H9 (cell line): ENCODE measurements at regions not wholly inside any gene's neighbourhood (a gene's known extent, or its start where the extent isn't known, plus 50 kb on each side); places are given as distances from the start of the nearest gene placed in this dataset.

ENCODE experiments used
- DNase-seq: peaks from one replicate; pipeline ENCODE4 v3.0.0-alpha.2; 2017
- H2AFZ ChIP-seq: one replicate; pipeline ENCODE4 v1.6.1; 2013; ENCODE audit warnings: mild to moderate bottlenecking, low read length, control low read depth, moderate library complexity
- H2AK5ac ChIP-seq: 2 replicates; pipeline ENCODE4 v1.6.1; 2013; ENCODE audit warnings: low read length, control low read depth, mixed read lengths; ENCODE audit not compliant: insufficient read length
- H2BK120ac ChIP-seq: one replicate; pipeline ENCODE4 v1.6.1; 2013; ENCODE audit warnings: low read depth, mild to moderate bottlenecking, low read length, control low read depth, inconsistent platforms; ENCODE audit not compliant: poor library complexity, severe bottlenecking
- H2BK12ac ChIP-seq: 2 replicates; pipeline ENCODE4 v1.6.1; 2013; ENCODE audit warnings: low read length, control low read depth, mixed read lengths, low read depth; ENCODE audit not compliant: insufficient read length
- H2BK15ac ChIP-seq: 2 replicates; pipeline ENCODE4 v1.6.1; 2013; ENCODE audit warnings: low read depth, low read length, control low read depth
- H2BK20ac ChIP-seq: one replicate; pipeline ENCODE4 v1.6.1; 2013; ENCODE audit warnings: low read depth, mild to moderate bottlenecking, low read length, control low read depth, inconsistent platforms; ENCODE audit not compliant: poor library complexity, severe bottlenecking
- H2BK5ac ChIP-seq: 2 replicates; pipeline ENCODE4 v1.6.1; 2013; ENCODE audit warnings: low read length, control low read depth, mixed read lengths; ENCODE audit not compliant: insufficient read length
- H3K14ac ChIP-seq: 2 replicates; pipeline ENCODE4 v1.6.1; 2013; ENCODE audit warnings: low read length, control low read depth; ENCODE audit not compliant: insufficient read depth
- H3K18ac ChIP-seq: 2 replicates; pipeline ENCODE4 v1.6.1; 2013; ENCODE audit warnings: low read depth, mild to moderate bottlenecking, mixed read lengths, low read length, control low read depth; ENCODE audit not compliant: insufficient read length
- H3K23ac ChIP-seq: 2 replicates; pipeline ENCODE4 v1.6.1; 2013; ENCODE audit warnings: low read length, control low read depth, mixed read lengths, low read depth; ENCODE audit not compliant: insufficient read length
- H3K23me2 ChIP-seq: 2 replicates; pipeline ENCODE4 v1.6.1; 2013; ENCODE audit warnings: low read depth, mild to moderate bottlenecking, mixed read lengths, low read length, control low read depth; ENCODE audit not compliant: insufficient read length, poor library complexity, severe bottlenecking
- H3K27ac ChIP-seq: 2 replicates; pipeline ENCODE4 v1.5.1; 2013; ENCODE audit warnings: low read length, control low read depth, mixed read lengths, low read depth; ENCODE audit not compliant: insufficient read length
- H3K27me3 ChIP-seq: 2 replicates; pipeline ENCODE4 v1.6.1; 2013; ENCODE audit warnings: low read length, control low read depth, inconsistent platforms; ENCODE audit not compliant: insufficient read depth
- H3K4ac ChIP-seq: 2 replicates; pipeline ENCODE4 v1.6.1; 2013; ENCODE audit warnings: low read depth, mild to moderate bottlenecking, control low read depth, inconsistent platforms, low read length, moderate library complexity
- H3K4me1 ChIP-seq: 2 replicates; pipeline ENCODE4 v1.6.1; 2013; ENCODE audit warnings: low read length, control low read depth, inconsistent platforms; ENCODE audit not compliant: insufficient read depth
- H3K4me2 ChIP-seq: 2 replicates; pipeline ENCODE4 v1.6.1; 2013; ENCODE audit warnings: low read length, control low read depth, mixed read lengths; ENCODE audit not compliant: insufficient read length, insufficient read depth
- H3K56ac ChIP-seq: 2 replicates; pipeline ENCODE4 v1.6.1; 2013; ENCODE audit warnings: low read depth, mild to moderate bottlenecking, mixed read lengths, low read length, control low read depth; ENCODE audit not compliant: insufficient read length
- H3K79me1 ChIP-seq: 2 replicates; pipeline ENCODE4 v1.6.1; 2013; ENCODE audit warnings: low read depth, mild to moderate bottlenecking, moderate library complexity, low read length, control low read depth, inconsistent platforms; ENCODE audit not compliant: insufficient read depth, poor library complexity, severe bottlenecking
- H3K79me2 ChIP-seq: 2 replicates; pipeline ENCODE4 v1.6.1; 2013; ENCODE audit warnings: low read length, control low read depth, inconsistent platforms; ENCODE audit not compliant: insufficient read depth
- H3K9ac ChIP-seq: 2 replicates; pipeline ENCODE4 v1.6.1; 2013; ENCODE audit warnings: low read length, control low read depth, mixed read lengths; ENCODE audit not compliant: insufficient read length; ENCODE audit errors: extremely low read depth
- H3K9me3 ChIP-seq: one replicate; pipeline ENCODE4 v1.6.1; 2013; ENCODE audit warnings: low read depth, low read length, inconsistent platforms; ENCODE audit not compliant: control insufficient read depth
- H3T11ph ChIP-seq: one replicate; pipeline ENCODE4 v1.6.1; 2013; ENCODE audit warnings: mild to moderate bottlenecking, low read length, control low read depth, inconsistent platforms
- H4K20me1 ChIP-seq: one replicate; pipeline ENCODE4 v1.6.1; 2013; ENCODE audit not compliant: control insufficient read depth, insufficient read length, insufficient read depth
- H4K5ac ChIP-seq: 2 replicates; pipeline ENCODE4 v1.6.1; 2013; ENCODE audit warnings: low read depth, mild to moderate bottlenecking, mixed read lengths, low read length, control low read depth; ENCODE audit not compliant: insufficient read length
- H4K8ac ChIP-seq: replicated peaks from 2 replicates; pipeline ENCODE4 v1.6.1; 2013; ENCODE audit warnings: low read length, control low read depth, mixed read lengths, low read depth; ENCODE audit not compliant: insufficient read length
- H4K91ac ChIP-seq: 2 replicates; pipeline ENCODE4 v1.6.1; 2013; ENCODE audit warnings: low read depth, mild to moderate bottlenecking, moderate library complexity, mixed read lengths, low read length, control low read depth; ENCODE audit not compliant: insufficient read length
- H3K27ac Mint-ChIP-seq, 3 experiments: 2 replicates in 2 of 3; 3 replicates in 1 of 3; pipeline ENCODE4 v1.8.0; 2020 to 2021; ENCODE audit warnings: mixed read lengths in 3 of 3, mild to moderate bottlenecking in 1 of 3, moderate library complexity in 1 of 3
- H3K27me3 Mint-ChIP-seq: 2 replicates; pipeline ENCODE4 v1.8.0; 2021; ENCODE audit warnings: low read depth, mild to moderate bottlenecking, moderate library complexity, mixed read lengths
- H3K36me3 Mint-ChIP-seq, 3 experiments: 2 replicates in 2 of 3; 3 replicates in 1 of 3; pipeline ENCODE4 v1.8.0; 2020 to 2021; ENCODE audit warnings: low read depth in 3 of 3, mixed read lengths in 3 of 3; ENCODE audit not compliant: insufficient read depth in 1 of 3
- H3K4me1 Mint-ChIP-seq, 2 experiments: 2 replicates each; pipeline ENCODE4 v1.8.0; 2020; ENCODE audit warnings: mixed read lengths in 2 of 2
- H3K4me3 Mint-ChIP-seq, 2 experiments: 2 replicates in 1 of 2; 3 replicates in 1 of 2; pipeline ENCODE4 v1.8.0; 2020 to 2021; ENCODE audit warnings: mild to moderate bottlenecking in 2 of 2, mixed read lengths in 2 of 2, moderate library complexity in 1 of 2
- H3K9me3 Mint-ChIP-seq, 2 experiments: 2 replicates in 1 of 2; 3 replicates in 1 of 2; pipeline ENCODE4 v1.8.0; 2020; ENCODE audit warnings: mild to moderate bottlenecking in 2 of 2, mixed read lengths in 2 of 2, moderate library complexity in 1 of 2
- WGBS: extraction: QIAGEN DNeasy Blood & Tissue Kit; methylation state at CpG from one replicate; pipeline ENCODE4 v1.1.7; 2013; ENCODE audit warnings: missing lambda C conversion rate, low lambda C conversion rate, mixed read lengths; ENCODE audit not compliant: insufficient read length; ENCODE audit errors: extremely low coverage; 5-methylcytosine and 5-hydroxymethylcytosine counted together
- TF ChIP-seq, protein P1 (sequence below): fragments of 200-600 bp; sonication (generic); conservative IDR thresholded peaks from 3 replicates; pipeline ENCODE4 v1.8.0; 2021; ENCODE audit warnings: antibody characterized with exemption, mild to moderate bottlenecking

DNA sequence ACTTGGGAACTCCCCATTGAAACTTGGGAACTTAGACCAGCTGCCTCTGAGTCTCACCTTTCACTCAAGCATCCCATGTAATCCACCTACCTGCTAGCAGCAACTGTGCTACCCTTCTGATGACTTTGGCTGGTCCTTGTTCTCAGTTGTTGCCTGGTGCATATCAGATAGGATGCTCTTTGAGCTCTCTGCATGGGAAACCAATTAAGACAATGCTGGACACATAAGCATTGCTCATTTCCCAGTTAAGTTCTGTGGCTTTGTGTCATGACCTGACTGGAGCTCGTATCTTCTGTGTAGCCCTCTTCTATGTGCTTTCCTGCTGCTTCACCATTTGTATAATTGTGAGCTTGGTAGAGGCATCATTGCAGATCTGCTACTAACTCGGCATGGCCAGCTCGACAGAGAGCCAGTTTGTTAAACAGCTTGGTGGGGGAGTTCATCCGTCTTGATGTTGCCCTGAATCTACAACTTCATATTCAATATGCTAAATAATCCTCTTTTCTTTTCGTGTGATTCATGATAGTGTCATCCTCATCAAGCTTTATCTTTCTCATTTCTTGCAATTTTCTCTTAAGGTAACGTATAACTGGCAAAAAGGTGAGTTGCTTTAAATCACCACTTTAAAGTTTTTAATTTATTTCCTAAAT is 447.5 kb upstream of the SLC14A2 start:
- Mint-ChIP-seq H3K9me3 (no peaks in the 10 kb centered on the region), H3K36me3 (no peaks in the 10 kb centered on the region), H3K27me3 (no peaks in the 10 kb centered on the region), H3K27ac (no peak overlapping the region), H3K4me3 (no peak overlapping the region), H3K4me1 (no peaks in the 10 kb centered on the region)
- no peak overlapping the region for H3K23ac ChIP-seq
- H2BK120ac ChIP-seq, result no peak overlapping the region
- H4K91ac ChIP-seq, result no peak overlapping the region
- H2BK12ac ChIP-seq, result no peak overlapping the region
- no peak overlapping the region for H2AK5ac ChIP-seq
- H3K27me3 ChIP-seq, result no peaks in the 10 kb centered on the region
- no peak overlapping the region for H3K4me2 ChIP-seq
- H3K14ac ChIP-seq, result no peak overlapping the region
- H3T11ph ChIP-seq, result no peak overlapping the region
- H3K27ac ChIP-seq, result no peak overlapping the region
- no CpG with 5 or more reads among the region's 6 CpGs for WGBS
- no peaks in the 10 kb centered on the region for H3K4me1 ChIP-seq
- no peak overlapping the region for H4K5ac ChIP-seq
- H3K79me1 ChIP-seq, result no peaks in the 10 kb centered on the region
- H3K9ac ChIP-seq, result no peak overlapping the region
- H3K9me3 ChIP-seq, result no peaks in the 10 kb centered on the region
- no peak overlapping the region for H2BK5ac ChIP-seq
- no peak overlapping the region for H3K4ac ChIP-seq
- H2AFZ ChIP-seq, result no peak overlapping the region
- no peak overlapping the region for H3K56ac ChIP-seq
- no peak overlapping the region for H4K8ac ChIP-seq
- no peaks in the 10 kb centered on the region for H3K79me2 ChIP-seq
- no peak overlapping the region for H2BK15ac ChIP-seq
- H4K20me1 ChIP-seq, result no peaks in the 10 kb centered on the region
- DNase-seq, result no peak
- no peaks in the 10 kb centered on the region for H3K23me2 ChIP-seq
- TF ChIP-seq, protein P1, sequence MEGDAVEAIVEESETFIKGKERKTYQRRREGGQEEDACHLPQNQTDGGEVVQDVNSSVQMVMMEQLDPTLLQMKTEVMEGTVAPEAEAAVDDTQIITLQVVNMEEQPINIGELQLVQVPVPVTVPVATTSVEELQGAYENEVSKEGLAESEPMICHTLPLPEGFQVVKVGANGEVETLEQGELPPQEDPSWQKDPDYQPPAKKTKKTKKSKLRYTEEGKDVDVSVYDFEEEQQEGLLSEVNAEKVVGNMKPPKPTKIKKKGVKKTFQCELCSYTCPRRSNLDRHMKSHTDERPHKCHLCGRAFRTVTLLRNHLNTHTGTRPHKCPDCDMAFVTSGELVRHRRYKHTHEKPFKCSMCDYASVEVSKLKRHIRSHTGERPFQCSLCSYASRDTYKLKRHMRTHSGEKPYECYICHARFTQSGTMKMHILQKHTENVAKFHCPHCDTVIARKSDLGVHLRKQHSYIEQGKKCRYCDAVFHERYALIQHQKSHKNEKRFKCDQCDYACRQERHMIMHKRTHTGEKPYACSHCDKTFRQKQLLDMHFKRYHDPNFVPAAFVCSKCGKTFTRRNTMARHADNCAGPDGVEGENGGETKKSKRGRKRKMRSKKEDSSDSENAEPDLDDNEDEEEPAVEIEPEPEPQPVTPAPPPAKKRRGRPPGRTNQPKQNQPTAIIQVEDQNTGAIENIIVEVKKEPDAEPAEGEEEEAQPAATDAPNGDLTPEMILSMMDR, result no peak
- no peak overlapping the region for H3K18ac ChIP-seq
- H2BK20ac ChIP-seq, result no peak overlapping the region
